ENCODE measurements at regions not wholly inside any gene's neighbourhood (a gene's known extent, or its start where the extent isn't known, plus 50 kb on each side); places are given as distances from the start of the nearest gene placed in this dataset.
"Not testable (repeated sequence)": the region's sequence is repeated elsewhere in the genome, so short reads cannot be mapped to it uniquely, and the experiment has no call there.

DNA sequence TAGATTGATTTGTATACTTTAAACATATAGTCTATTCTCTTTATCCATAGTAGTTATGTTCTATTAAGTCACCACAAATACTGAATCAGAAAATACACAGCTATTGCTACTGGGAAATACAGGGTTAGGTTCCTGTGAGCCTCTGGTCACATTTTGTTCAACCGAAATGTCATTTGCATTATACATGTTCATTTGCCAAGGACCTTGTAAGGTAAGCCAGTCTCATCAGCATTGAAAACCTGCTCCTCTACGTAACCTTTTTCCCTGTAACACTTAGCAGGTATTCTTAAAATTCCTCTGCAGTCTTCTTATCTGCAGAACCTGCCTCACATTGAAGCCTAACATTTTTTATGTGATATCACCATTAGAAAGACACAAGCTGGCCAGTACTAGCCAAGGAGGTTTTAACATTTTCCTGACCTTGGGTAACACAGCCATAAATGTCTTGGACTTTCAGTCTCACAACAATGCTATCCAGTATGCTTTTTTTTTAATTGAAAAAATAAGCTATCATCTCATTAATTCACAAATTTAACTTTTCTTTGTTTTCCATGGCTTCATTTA is 765.7 kb upstream of the IGFBP7 start:
- DNase-seq: no peak

DNA sequence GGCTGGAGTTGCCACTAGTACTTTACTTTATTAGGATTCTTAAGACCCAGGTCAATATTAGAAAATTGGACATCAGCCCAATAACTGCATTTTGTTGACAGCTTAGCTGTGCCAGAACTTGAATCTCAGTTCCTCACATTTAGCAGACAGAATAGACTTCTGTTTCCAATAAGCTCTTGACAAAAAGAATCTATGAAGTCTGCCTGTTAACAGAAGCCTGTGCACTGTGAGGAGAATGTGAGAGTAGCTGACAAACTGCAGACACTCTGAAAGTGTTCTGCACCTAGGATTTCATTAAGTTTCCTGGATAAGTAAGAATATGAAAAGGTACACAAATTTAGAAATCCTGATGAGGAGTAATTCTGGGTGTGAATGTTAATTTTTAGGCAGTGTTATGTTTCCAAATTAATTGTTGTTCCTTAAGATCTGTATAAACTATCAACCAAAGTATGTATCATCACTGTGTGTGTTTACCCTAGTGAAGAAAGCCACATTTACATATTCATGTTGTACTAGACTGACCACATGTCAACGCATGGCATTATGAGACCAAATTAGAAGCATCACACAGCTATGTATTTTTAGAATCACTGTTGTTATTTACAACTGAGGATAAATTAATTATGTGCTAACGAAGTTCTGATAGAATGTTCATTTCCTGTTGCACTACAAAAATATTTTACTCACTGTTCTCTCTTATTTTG is 756.4 kb upstream of the IGFBP7 start:
- DNase-seq: no peak

GRCh38 chr4:57865264-57865663 is 755.1 kb upstream of the IGFBP7 start:
- no peak for DNase-seq

DNA sequence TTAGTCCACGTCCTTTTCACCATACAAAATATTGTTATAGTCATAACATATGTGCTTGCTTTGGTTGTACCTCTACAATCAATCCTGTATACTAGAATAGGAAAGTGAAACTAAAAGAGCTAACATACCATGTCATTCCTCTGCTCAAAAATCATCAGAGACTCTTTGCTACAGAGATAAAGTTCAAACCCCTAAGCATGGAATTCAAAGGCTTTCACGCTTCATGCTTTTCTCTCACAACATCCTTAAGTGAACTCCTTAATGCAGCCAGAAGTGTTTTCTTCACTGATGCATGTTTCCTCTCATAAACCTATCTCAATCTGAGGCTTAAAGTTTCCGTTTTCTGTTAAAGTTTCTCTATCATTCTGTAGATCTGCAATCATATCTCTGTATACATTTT is 744.6 kb upstream of the IGFBP7 start:
- no peak for DNase-seq

DNA sequence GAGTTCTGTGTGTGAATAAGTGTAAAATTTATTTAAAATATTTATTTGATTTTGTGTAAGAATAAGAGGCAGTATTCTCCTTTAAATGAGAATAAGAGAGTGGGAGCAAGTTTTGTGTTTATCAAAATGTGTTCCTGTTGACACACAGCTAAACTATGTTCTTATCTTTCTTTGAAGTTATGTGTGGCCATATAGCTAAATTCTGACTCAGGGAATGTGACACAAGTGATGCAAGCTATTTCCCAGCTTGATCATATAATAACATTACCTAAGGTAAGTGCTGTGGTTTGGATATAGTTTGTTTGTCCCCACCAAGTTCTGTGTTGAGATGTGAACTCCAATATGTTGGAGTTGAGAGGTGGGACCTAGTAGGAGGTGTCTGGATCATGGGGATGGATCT is 740.0 kb upstream of the IGFBP7 start:
- DNase-seq: no peak

GRCh38 chr4:57832083-57832482 is 721.9 kb upstream of the IGFBP7 start:
- DNase-seq: no peak

DNA sequence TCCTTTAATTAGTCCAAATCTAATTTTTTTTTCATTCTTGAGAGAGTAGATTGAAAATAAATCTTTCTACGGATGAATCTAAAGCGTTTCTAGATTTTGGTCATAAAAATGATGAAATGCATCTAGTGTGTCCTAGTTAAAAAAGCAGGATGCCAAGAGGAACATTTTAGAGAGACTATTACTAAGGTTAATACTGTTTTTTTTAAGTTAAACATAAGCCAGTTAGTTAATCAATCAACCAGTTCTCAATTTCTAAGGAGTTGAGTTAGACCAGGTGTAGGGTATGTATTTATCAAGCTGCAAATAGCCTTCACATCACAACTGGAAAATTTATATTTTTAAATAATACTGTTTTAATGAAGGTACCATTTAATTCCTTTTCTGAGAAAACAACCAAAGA is 679.5 kb upstream of the IGFBP7 start:
- DNase-seq: no peak

GRCh38 chr4:57777876-57778275 is 667.7 kb upstream of the IGFBP7 start:
- no peak for DNase-seq

- no peak for DNase-seq
These were observed 664.5 kb upstream of the IGFBP7 start for GRCh38 chr4:57774681-57775080.

GRCh38 chr4:57774171-57774570 is 664.0 kb upstream of the IGFBP7 start:
- no peak for DNase-seq

GRCh38 chr4:57766341-57766740 is 656.2 kb upstream of the IGFBP7 start:
- no peak for DNase-seq

DNA sequence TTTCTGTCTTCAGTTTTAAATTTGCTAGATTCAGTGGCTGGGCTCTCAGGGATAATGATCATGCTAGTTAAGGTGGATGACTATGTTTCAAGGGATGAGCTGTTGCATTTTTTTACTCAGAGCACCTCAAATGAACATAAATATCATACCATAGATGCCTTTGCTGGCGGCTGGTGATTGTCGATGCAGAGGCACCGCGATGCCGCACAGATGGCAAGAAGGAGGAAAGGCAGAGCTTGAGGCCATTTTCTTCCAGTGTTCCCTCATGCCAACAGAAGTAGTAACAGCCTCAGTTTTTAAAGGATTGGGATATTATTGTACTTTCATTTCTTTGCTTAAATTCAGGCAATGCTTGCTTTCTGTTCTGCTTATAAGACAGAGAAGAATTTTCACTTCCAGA is 654.7 kb upstream of the IGFBP7 start:
- DNase-seq: no peak

DNA sequence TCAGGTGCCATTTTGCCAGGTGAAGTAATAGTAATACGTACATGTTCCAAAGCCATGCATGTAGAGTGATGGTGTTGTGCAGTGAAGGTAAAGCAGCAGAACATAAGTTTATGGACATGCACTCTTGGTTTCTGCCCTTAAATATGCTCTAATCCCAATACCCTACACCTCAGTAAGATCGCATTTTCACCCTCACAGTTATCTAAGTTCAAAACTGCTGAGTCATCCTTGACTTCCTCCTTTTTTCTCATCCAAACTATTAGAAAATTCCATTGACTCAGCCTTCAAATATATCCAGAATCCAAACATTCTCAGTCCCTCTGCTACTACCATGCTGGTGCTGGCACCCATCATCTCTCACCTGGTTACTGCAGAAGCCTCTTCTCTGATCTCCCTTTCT is 652.9 kb upstream of the IGFBP7 start:
- no peak for DNase-seq

DNA sequence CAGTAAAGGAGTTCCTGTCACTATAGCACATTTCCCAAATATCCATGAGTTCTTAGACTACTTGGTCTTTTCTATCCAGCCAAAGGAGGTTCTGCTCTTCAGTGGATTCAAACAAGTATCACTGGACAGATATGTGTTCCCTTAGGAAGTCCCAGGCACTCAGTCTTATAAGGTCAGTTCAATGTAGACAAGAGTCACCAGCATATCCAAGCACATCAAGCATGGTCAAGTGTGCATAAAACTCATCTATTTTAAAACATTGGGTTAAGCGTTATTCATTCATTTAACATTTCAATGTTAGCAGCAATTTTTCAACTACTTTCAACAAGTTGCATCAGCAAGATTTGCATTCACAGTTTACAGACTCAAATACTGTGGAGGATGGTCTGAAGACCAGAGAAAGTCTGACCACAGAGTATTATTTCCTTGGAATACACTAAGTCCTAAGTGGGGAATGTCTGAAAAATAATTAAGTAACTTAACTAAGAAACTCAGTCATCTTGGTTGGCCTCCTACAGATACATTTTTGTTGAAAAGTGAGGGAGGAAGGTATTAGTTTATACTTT is 630.5 kb upstream of the IGFBP7 start:
- no peak for DNase-seq

GRCh38 chr4:57736781-57737180 is 626.6 kb upstream of the IGFBP7 start:
- no peak for DNase-seq

GRCh38 chr4:57734104-57734670 is 624.0 kb upstream of the IGFBP7 start:
- DNase-seq: no peak

- not testable (repeated sequence) for DNase-seq
These were observed 619.8 kb upstream of the IGFBP7 start for GRCh38 chr4:57729775-57730570.

- DNase-seq: no peak
These were observed 616.0 kb upstream of the IGFBP7 start for GRCh38 chr4:57726154-57726553.

GRCh38 chr4:57719456-57719855 is 609.3 kb upstream of the IGFBP7 start:
- no peak for DNase-seq

DNA sequence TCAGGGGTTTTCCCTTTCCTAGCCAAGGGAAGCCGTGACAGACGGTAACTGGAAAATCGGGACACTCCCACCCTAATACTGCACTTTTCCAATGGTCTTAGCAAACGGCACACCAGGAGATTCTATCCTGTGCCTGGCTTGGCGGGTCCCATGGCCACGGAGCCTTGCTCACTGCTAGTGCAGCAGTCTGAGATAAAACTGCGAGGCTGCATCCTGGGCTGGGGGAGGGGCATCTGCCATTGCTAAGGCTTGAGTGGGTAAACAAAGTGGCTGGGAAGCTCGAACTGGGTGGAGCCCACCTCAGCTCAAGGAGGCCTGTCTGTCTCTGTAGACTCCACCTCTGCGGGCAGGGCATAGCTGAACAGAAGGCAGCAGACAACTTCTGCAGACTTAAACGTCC is 604.1 kb upstream of the IGFBP7 start:
- not testable (repeated sequence) for DNase-seq

DNA sequence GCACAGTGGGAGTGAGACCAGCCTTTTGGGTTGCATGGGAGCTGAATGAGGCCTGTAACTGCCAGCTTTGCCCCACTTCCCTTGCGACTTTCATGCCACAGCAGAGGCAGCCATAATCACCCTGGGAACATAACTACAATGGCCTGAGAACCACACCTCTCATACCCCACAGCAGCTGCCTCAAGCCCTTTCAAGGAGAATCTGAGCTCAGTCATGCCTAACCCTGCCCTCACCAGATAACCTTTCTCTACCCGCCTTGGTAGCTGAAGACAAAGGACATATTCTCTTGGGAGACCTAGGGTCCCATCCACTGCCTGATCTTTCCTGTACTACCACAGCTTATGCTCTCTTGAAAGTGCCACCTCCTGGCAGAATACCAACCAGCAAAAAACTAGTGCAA is 599.9 kb upstream of the IGFBP7 start:
- DNase-seq: no peak

GRCh38 chr4:57691370-57691769 is 581.2 kb upstream of the IGFBP7 start:
- DNase-seq: no peak

DNA sequence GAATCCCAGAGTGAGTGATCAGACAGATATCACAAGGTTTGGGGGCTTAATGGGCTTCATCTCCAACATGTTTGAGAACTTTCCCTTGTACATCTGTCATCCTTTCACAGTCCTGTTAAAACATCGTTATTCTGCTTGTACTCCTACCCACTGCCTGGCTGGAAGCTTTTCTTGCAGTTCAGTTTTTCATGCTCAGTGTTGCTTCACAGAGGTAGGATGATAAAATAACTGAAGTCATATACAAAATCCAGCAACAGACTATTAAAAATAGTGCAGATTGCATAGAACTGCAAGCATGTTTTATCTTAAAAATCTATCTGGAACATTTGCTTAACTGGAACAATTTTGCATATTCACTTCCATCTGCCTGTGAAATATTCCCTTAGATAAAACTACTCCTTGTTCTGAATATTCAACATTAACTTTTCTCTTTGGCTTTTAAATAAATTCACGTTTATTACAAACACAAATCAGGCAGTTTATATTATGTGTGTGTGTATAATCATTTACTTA is 579.6 kb upstream of the IGFBP7 start:
- DNase-seq: no peak

All from C1 segment of cervical spinal cord (tissue), 14 donors.